ENCODE measurements at regions not wholly inside any gene's neighbourhood (a gene's known extent, or its start where the extent isn't known, plus 50 kb on each side); places are given as distances from the start of the nearest gene placed in this dataset.

DNA sequence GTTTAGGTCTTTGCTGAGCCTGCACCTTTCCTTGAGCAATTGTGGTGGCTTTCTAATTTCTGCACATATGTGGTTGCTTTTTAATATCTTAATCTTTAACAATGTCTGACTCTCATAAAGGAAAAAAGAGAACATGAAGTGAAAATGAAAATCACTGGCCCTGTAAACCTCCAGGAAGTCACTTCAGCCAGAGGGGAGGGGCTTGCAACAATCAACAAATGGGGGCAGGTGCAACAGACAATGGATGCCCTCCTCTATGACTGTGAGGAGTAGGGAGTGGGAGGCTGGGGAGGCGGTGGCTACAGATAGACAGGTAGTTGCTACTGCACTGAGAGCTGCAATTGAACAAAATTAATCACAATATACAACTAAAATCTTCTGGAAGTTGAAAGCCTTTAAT, 1377.4 kb downstream of the XPNPEP1 start:
- no peak for TF ChIP-seq CTCF (conservative IDR thresholded peaks at IDR 0.05; ENCODE audit: low read depth in 2 of 2)
- no peak for TF ChIP-seq EZH2 (IDR thresholded peaks at IDR 0.05; ENCODE audit: low read depth, unreplicated experiment)
- TF ChIP-seq REST (IDR thresholded peaks at IDR 0.05; ENCODE audit: unreplicated experiment): no peak
- TF ChIP-seq EZH2phosphoT487 (IDR thresholded peaks at IDR 0.05; ENCODE audit: unreplicated experiment): no peak
- TF ChIP-seq, protein P1, sequence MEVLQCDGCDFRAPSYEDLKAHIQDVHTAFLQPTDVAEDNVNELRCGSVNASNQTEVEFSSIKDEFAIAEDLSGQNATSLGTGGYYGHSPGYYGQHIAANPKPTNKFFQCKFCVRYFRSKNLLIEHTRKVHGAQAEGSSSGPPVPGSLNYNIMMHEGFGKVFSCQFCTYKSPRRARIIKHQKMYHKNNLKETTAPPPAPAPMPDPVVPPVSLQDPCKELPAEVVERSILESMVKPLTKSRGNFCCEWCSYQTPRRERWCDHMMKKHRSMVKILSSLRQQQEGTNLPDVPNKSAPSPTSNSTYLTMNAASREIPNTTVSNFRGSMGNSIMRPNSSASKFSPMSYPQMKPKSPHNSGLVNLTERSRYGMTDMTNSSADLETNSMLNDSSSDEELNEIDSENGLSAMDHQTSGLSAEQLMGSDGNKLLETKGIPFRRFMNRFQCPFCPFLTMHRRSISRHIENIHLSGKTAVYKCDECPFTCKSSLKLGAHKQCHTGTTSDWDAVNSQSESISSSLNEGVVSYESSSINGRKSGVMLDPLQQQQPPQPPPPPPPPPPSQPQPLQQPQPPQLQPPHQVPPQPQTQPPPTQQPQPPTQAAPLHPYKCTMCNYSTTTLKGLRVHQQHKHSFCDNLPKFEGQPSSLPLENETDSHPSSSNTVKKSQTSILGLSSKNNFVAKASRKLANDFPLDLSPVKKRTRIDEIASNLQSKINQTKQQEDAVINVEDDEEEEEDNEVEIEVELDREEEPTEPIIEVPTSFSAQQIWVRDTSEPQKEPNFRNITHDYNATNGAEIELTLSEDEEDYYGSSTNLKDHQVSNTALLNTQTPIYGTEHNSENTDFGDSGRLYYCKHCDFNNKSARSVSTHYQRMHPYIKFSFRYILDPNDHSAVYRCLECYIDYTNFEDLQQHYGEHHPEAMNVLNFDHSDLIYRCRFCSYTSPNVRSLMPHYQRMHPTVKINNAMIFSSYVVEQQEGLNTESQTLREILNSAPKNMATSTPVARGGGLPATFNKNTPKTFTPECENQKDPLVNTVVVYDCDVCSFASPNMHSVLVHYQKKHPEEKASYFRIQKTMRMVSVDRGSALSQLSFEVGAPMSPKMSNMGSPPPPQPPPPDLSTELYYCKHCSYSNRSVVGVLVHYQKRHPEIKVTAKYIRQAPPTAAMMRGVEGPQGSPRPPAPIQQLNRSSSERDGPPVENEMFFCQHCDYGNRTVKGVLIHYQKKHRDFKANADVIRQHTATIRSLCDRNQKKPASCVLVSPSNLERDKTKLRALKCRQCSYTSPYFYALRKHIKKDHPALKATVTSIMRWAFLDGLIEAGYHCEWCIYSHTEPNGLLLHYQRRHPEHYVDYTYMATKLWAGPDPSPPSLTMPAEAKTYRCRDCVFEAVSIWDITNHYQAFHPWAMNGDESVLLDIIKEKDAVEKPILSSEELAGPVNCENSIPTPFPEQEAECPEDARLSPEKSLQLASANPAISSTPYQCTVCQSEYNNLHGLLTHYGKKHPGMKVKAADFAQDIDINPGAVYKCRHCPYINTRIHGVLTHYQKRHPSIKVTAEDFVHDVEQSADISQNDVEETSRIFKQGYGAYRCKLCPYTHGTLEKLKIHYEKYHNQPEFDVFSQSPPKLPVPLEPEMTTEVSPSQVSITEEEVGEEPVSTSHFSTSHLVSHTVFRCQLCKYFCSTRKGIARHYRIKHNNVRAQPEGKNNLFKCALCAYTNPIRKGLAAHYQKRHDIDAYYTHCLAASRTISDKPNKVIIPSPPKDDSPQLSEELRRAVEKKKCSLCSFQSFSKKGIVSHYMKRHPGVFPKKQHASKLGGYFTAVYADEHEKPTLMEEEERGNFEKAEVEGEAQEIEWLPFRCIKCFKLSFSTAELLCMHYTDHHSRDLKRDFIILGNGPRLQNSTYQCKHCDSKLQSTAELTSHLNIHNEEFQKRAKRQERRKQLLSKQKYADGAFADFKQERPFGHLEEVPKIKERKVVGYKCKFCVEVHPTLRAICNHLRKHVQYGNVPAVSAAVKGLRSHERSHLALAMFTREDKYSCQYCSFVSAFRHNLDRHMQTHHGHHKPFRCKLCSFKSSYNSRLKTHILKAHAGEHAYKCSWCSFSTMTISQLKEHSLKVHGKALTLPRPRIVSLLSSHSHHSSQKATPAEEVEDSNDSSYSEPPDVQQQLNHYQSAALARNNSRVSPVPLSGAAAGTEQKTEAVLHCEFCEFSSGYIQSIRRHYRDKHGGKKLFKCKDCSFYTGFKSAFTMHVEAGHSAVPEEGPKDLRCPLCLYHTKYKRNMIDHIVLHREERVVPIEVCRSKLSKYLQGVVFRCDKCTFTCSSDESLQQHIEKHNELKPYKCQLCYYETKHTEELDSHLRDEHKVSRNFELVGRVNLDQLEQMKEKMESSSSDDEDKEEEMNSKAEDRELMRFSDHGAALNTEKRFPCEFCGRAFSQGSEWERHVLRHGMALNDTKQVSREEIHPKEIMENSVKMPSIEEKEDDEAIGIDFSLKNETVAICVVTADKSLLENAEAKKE (CRISPR knock-in tag; IDR thresholded peaks at IDR 0.05): no peak
- TF ChIP-seq CREB1 (CRISPR knock-in tag; IDR thresholded peaks at IDR 0.05; ENCODE audit: low read depth): no peak

All from GM23338 (cell line).